ENCODE measurements at regions not wholly inside any gene's neighbourhood (a gene's known extent, or its start where the extent isn't known, plus 50 kb on each side); places are given as distances from the start of the nearest gene placed in this dataset.

- no peaks in the 10 kb centered on the region for H3K79me2 ChIP-seq (ENCODE audit: insufficient read depth, low read length)
- DNase-seq: no peak
- Mint-ChIP-seq H3K27ac (no peak overlapping the region), H3K9me3 (peaks cover 0 to 2% (median 0%) of the 10 kb centered on the region in 7 donors), H3K4me3 (no peak overlapping the region), H3K27me3 (ENCODE audit: low read depth in 3 of 3) (no peaks in the 10 kb centered on the region), H3K36me3 (no peaks in the 10 kb centered on the region), H3K4me1 (no peaks in the 10 kb centered on the region)
- H3K9ac ChIP-seq (ENCODE audit: insufficient read depth, low read length, poor library complexity, severe bottlenecking): no peak overlapping the region
- H2AFZ ChIP-seq (ENCODE audit: insufficient read depth, low read depth, low read length, poor library complexity, severe bottlenecking): no peak overlapping the region
- no CpG with 5 or more reads among the region's 3 CpGs for WGBS (ENCODE audit: insufficient coverage)
- H3K27ac ChIP-seq (ENCODE audit: low read depth in 1 of 2, low read length in 2 of 2): no peak overlapping the region
- TF ChIP-seq CTCF (IDR thresholded peaks at IDR 0.05): no peak
- H3K36me3 ChIP-seq (replicated peaks in 1 of 2; ENCODE audit: control insufficient read depth in 1 of 2, insufficient read depth in 2 of 2, low read length in 2 of 2): no peaks in the 10 kb centered on the region
- no peak overlapping the region for H3K4me3 ChIP-seq (replicated peaks in 1 of 3; ENCODE audit: low read depth in 2 of 3, low read length in 3 of 3)
- no peaks in the 10 kb centered on the region for H3K4me1 ChIP-seq (ENCODE audit: control insufficient read depth in 1 of 2, insufficient read depth in 2 of 2, low read length in 2 of 2)
- H3K4me2 ChIP-seq (replicated peaks; ENCODE audit: extremely low read depth, low read length, poor library complexity, severe bottlenecking): no peak overlapping the region
- H4K20me1 ChIP-seq (ENCODE audit: insufficient read depth, low read length): no peaks in the 10 kb centered on the region
- intact Hi-C loops (cut with micrococcal nuclease): no loop called here
- H3K9me3 ChIP-seq (replicated peaks in 1 of 2; ENCODE audit: control insufficient read depth in 1 of 2, insufficient read depth in 1 of 2, low read length in 2 of 2): no peaks in the 10 kb centered on the region
- H3K27me3 ChIP-seq (ENCODE audit: control insufficient read depth in 2 of 2, insufficient read depth in 2 of 2, low read length in 2 of 2): no peaks in the 10 kb centered on the region
Observed at GRCh38 chr5:86748538-86749105, 130.9 kb downstream of the COX7C start.

- no peaks in the 10 kb centered on the region for H3K36me3 ChIP-seq (replicated peaks in 1 of 2; ENCODE audit: control insufficient read depth in 1 of 2, insufficient read depth in 2 of 2, low read length in 2 of 2)
- H3K27ac ChIP-seq (ENCODE audit: low read depth in 1 of 2, low read length in 2 of 2): no peak overlapping the region
- H3K9me3 ChIP-seq (replicated peaks in 1 of 2; ENCODE audit: control insufficient read depth in 1 of 2, insufficient read depth in 1 of 2, low read length in 2 of 2): no peaks in the 10 kb centered on the region
- no peaks in the 10 kb centered on the region for H3K79me2 ChIP-seq (ENCODE audit: insufficient read depth, low read length)
- no peak overlapping the region for H2AFZ ChIP-seq (ENCODE audit: insufficient read depth, low read depth, low read length, poor library complexity, severe bottlenecking)
- no peak overlapping the region for H3K4me3 ChIP-seq (replicated peaks in 1 of 3; ENCODE audit: low read depth in 2 of 3, low read length in 3 of 3)
- DNase-seq: no peak
- no peak for TF ChIP-seq CTCF (IDR thresholded peaks at IDR 0.05)
- Mint-ChIP-seq H3K36me3 (no peaks in the 10 kb centered on the region), H3K27ac (no peak overlapping the region), H3K27me3 (ENCODE audit: low read depth in 3 of 3) (no peaks in the 10 kb centered on the region), H3K9me3 (peaks cover 0 to 2% (median 0%) of the 10 kb centered on the region in 7 donors), H3K4me1 (no peaks in the 10 kb centered on the region), H3K4me3 (no peak overlapping the region)
- no peaks in the 10 kb centered on the region for H3K27me3 ChIP-seq (ENCODE audit: control insufficient read depth in 2 of 2, insufficient read depth in 2 of 2, low read length in 2 of 2)
- intact Hi-C loops (cut with micrococcal nuclease): no loop called here
- H3K4me1 ChIP-seq (ENCODE audit: control insufficient read depth in 1 of 2, insufficient read depth in 2 of 2, low read length in 2 of 2): no peaks in the 10 kb centered on the region
- no peaks in the 10 kb centered on the region for H4K20me1 ChIP-seq (ENCODE audit: insufficient read depth, low read length)
- H3K4me2 ChIP-seq (replicated peaks; ENCODE audit: extremely low read depth, low read length, poor library complexity, severe bottlenecking): no peak overlapping the region
- no peak overlapping the region for H3K9ac ChIP-seq (ENCODE audit: insufficient read depth, low read length, poor library complexity, severe bottlenecking)
Observed at GRCh38 chr5:86749841-86750240, 132.1 kb downstream of the COX7C start.

All from CD14-positive monocyte (primary cell).